ENCODE measurements at regions not wholly inside any gene's neighbourhood (a gene's known extent, or its start where the extent isn't known, plus 50 kb on each side); places are given as distances from the start of the nearest gene placed in this dataset.
A peak's percentile ranks its signal among the peaks of the same experiment; 100 is the strongest.
"Not testable (repeated sequence)": the region's sequence is repeated elsewhere in the genome, so short reads cannot be mapped to it uniquely, and the experiment has no call there.

GRCh38 chr15:85281293-85281882, 99.0 kb upstream of the AKAP13 start:
- no peaks in the 10 kb centered on the region for H3K36me3 Mint-ChIP-seq (ENCODE audit: low read depth)

DNA sequence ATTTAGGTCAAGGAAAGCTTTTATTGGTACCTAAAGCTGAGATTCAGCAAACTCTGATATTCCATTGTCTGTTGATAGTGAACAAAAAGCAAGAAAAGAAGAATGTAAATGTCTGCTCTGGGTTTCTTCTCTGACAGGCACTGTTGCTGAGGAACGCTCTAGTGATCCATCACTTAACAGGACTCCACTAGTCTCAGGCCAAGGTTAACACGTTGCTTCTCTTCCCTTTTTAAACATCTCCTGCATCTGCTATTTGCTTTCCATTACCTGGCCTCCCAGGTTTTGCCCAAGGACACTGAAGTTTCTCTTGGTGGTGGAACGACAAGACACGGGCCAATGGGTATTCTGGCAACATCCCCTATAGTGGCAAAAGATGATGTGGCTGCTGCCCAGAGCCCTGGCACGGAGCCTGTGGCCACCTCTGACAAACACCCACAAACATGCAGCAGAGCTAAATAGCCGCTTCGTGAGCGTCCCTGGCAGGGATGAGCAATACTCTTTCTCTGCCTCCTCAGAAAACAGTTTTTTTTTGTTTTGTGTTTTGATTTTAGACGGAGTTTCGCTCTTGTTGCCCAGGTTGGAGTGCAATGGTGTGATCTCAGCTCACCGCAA, 97.8 kb upstream of the AKAP13 start:
- peaks cover 30% of the 10 kb centered on the region for H3K27me3 Mint-ChIP-seq (ENCODE audit: insufficient read depth)
- H3K9me3 Mint-ChIP-seq = no peaks in the 10 kb centered on the region

More at GRCh38 chr15:85281293-85281882, 99.0 kb upstream of the AKAP13 start:
- Mint-ChIP-seq H3K4me1 (ENCODE audit: low read depth) (peaks cover 15% of the 10 kb centered on the region), H3K27me3 (ENCODE audit: insufficient read depth) (peaks cover 25% of the 10 kb centered on the region), H3K9me3 (no peaks in the 10 kb centered on the region), H3K4me3 (no peak overlapping the region), H3K27ac (no peak overlapping the region)
- no peak for TF ChIP-seq CTCF (IDR thresholded peaks at IDR 0.05)
- DNase-seq = no peak

DNA sequence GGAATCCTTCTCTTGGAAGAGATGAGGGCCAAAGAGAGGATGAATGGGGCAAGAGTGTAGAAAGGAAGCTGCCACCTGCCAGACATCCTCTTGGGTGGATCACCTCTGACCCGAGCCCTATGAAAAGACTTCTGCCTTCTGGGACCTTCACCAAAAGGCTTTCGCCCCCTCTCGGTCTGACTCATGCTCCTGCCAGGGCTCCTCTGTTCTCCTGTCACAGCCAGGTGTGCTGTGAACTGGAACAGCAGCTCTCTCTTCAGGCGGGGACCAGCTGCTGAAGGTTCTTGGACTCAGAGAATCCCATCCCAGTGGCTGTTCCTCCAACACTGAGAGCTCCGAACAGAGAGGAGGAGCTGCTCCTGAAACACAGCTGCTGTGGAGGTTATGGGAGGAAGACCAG, 96.6 kb upstream of the AKAP13 start:
- H3K27me3 Mint-ChIP-seq (ENCODE audit: insufficient read depth) = peaks cover 30% of the 10 kb centered on the region
- not testable (repeated sequence) for H3K9me3 Mint-ChIP-seq; DNase-seq; H3K27ac Mint-ChIP-seq; H3K4me3 Mint-ChIP-seq; H3K36me3 Mint-ChIP-seq (ENCODE audit: low read depth)
- peaks cover 15% of the 10 kb centered on the region for H3K4me1 Mint-ChIP-seq (ENCODE audit: low read depth)

More for the DNA sequence above, 97.8 kb upstream of the AKAP13 start:
- Mint-ChIP-seq H3K4me1 (ENCODE audit: low read depth) (peaks cover 15% of the 10 kb centered on the region), H3K4me3 (peak overlapping the region; percentile 2; the same call in 1 of the 2 replicates), H3K27ac (no peak overlapping the region), H3K36me3 (ENCODE audit: low read depth) (no peaks in the 10 kb centered on the region)
- DNase-seq = peak; percentile 77
- TF ChIP-seq CTCF (IDR thresholded peaks at IDR 0.05) = no peak

DNA sequence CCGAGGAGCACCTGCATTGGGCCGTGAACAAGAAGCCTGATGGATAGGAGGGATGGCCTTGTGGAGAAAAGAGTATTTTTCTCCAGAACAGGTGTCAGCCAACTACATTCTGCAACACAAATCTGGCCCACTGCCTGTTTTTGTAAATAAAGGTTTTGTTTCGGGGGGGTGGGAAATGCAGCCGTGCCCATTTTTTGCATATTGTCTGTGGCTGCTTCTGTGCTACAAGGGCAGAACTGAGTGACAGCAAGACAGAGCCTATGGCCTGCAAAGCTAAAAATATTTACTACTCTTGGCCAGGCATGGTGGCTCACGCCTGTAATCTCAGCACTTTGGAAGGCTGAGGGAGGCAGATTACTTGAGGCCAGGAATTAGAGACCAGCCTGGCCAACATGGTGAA, 95.9 kb upstream of the AKAP13 start:
- peaks cover 15% of the 10 kb centered on the region for H3K4me1 Mint-ChIP-seq (ENCODE audit: low read depth)
- H3K27ac Mint-ChIP-seq = no peak overlapping the region
- DNase-seq = no peak
- no peaks in the 10 kb centered on the region for H3K36me3 Mint-ChIP-seq (ENCODE audit: low read depth)
- H3K9me3 Mint-ChIP-seq = no peaks in the 10 kb centered on the region
- H3K4me3 Mint-ChIP-seq = no peak overlapping the region
- no peak for TF ChIP-seq CTCF (IDR thresholded peaks at IDR 0.05)
- peaks cover 30% of the 10 kb centered on the region for H3K27me3 Mint-ChIP-seq (ENCODE audit: insufficient read depth)

GRCh38 chr15:85289677-85290365, 90.6 kb upstream of the AKAP13 start:
- TF ChIP-seq CTCF (IDR thresholded peaks at IDR 0.05) = peak; percentile 77
- Mint-ChIP-seq H3K36me3 (ENCODE audit: low read depth) (no peaks in the 10 kb centered on the region), H3K4me3 (no peak overlapping the region), H3K27me3 (ENCODE audit: insufficient read depth) (peaks cover 19% of the 10 kb centered on the region), H3K4me1 (ENCODE audit: low read depth) (peaks cover 7% of the 10 kb centered on the region), H3K27ac (no peak overlapping the region), H3K9me3 (no peaks in the 10 kb centered on the region)
- DNase-seq = peak; percentile 25

- not testable (repeated sequence) for H3K27me3 Mint-ChIP-seq (ENCODE audit: insufficient read depth); DNase-seq; H3K4me3 Mint-ChIP-seq; H3K9me3 Mint-ChIP-seq; H3K27ac Mint-ChIP-seq; H3K36me3 Mint-ChIP-seq (ENCODE audit: low read depth)
- peaks cover 23% of the 10 kb centered on the region for H3K4me1 Mint-ChIP-seq (ENCODE audit: low read depth)
These were observed 87.8 kb upstream of the AKAP13 start for GRCh38 chr15:85292583-85292982.
